K562 (cell line): ENCODE measurements at regions not wholly inside any gene's neighbourhood (a gene's known extent, or its start where the extent isn't known, plus 50 kb on each side); places are given as distances from the start of the nearest gene placed in this dataset.

Experiments used
- POLR2AphosphoS5 ChIP-seq: IDR thresholded peaks from 2 replicates; pipeline ENCODE4 v1.6.1; 2011; ENCODE audit warnings: mild to moderate bottlenecking, low read depth, low read length, moderate library complexity; ENCODE audit not compliant: control insufficient read depth, insufficient read depth
- TF ChIP-seq, protein P1 (sequence below), 2 experiments: fragments of 450-650 bp; formaldehyde crosslinking in 1 of 2; IDR thresholded peaks; 2 replicates each; pipeline versions ENCODE4 v1.4.0 to v1.6.1; 2014 to 2020; ENCODE audit warnings: mild to moderate bottlenecking in 2 of 2, borderline replicate concordance in 1 of 2, low read depth in 1 of 2
- TF ChIP-seq, protein P2 (sequence below): sonication (generic); formaldehyde crosslinking; IDR thresholded peaks from 2 replicates; pipeline ENCODE4 v1.8.1; 2023; ENCODE audit warnings: mild to moderate bottlenecking, missing genetic modification reagents, moderate library complexity
- TF ChIP-seq, protein P3 (sequence below), 2 experiments: IDR thresholded peaks in 1 of 2; conservative IDR thresholded peaks in 1 of 2; 2 replicates each; pipeline ENCODE4 v1.6.1; 2016; ENCODE audit warnings: low read depth in 2 of 2, mild to moderate bottlenecking in 1 of 2, missing compliant biosample characterization in 1 of 2, missing genetic modification characterization in 1 of 2, moderate library complexity in 1 of 2
- TF ChIP-seq, protein P4 (sequence below): fragments of 450-650 bp; IDR thresholded peaks from 2 replicates; pipeline ENCODE4 v1.6.1; 2016; ENCODE audit warnings: antibody characterized with exemption
- TF ChIP-seq, protein P5 (sequence below): fragments of 450-650 bp; IDR thresholded peaks from 2 replicates; pipeline ENCODE4 v1.7.1; 2018; ENCODE audit warnings: mild to moderate bottlenecking, low read depth; ENCODE audit not compliant: partially characterized antibody

DNA sequence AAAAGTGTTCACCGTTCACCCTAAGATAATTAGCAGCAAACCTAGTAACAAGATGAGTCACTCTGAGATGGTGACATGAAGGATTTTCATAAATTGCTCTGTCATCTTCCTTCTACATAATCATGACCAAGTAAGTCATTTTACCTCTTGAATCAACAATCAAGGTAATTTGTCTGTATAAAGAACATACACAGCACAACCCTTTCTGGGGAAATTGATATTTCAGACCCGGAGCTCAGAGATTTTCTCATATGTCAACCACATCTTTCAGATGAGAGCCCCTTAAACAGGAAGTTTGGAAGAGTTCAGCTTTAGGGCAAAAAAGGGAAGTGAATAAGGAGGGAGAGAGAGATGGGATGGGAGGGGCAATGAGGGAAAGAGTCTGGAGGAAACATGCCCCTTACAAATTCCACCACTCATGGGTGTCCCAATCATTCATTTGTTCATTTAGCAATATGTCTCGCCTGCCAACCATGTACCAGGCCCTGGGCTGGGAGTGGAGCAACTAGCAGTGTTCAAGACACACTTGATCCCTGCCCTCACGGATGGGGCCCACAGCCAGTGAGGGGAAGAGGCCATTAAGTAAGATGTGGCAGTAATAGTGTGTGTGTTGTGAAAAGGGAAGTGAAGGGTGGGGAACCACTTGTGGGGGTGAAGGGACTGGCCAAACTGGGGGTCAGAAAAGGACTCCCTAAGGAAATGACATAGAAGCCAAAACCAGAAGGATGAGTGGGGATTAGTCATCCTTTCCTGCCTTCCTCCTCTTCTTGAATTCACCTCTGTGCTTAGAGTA lies 190.9 kb downstream of the MAFB start (continued):
- TF ChIP-seq, protein P1, sequence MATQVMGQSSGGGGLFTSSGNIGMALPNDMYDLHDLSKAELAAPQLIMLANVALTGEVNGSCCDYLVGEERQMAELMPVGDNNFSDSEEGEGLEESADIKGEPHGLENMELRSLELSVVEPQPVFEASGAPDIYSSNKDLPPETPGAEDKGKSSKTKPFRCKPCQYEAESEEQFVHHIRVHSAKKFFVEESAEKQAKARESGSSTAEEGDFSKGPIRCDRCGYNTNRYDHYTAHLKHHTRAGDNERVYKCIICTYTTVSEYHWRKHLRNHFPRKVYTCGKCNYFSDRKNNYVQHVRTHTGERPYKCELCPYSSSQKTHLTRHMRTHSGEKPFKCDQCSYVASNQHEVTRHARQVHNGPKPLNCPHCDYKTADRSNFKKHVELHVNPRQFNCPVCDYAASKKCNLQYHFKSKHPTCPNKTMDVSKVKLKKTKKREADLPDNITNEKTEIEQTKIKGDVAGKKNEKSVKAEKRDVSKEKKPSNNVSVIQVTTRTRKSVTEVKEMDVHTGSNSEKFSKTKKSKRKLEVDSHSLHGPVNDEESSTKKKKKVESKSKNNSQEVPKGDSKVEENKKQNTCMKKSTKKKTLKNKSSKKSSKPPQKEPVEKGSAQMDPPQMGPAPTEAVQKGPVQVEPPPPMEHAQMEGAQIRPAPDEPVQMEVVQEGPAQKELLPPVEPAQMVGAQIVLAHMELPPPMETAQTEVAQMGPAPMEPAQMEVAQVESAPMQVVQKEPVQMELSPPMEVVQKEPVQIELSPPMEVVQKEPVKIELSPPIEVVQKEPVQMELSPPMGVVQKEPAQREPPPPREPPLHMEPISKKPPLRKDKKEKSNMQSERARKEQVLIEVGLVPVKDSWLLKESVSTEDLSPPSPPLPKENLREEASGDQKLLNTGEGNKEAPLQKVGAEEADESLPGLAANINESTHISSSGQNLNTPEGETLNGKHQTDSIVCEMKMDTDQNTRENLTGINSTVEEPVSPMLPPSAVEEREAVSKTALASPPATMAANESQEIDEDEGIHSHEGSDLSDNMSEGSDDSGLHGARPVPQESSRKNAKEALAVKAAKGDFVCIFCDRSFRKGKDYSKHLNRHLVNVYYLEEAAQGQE (IDR thresholded peaks at IDR 0.05; ENCODE audit: borderline replicate concordance), result no peak
- TF ChIP-seq, protein P1 (CRISPR knock-in tag; IDR thresholded peaks at IDR 0.05; ENCODE audit: low read depth), result no peak
- TF ChIP-seq, protein P2, sequence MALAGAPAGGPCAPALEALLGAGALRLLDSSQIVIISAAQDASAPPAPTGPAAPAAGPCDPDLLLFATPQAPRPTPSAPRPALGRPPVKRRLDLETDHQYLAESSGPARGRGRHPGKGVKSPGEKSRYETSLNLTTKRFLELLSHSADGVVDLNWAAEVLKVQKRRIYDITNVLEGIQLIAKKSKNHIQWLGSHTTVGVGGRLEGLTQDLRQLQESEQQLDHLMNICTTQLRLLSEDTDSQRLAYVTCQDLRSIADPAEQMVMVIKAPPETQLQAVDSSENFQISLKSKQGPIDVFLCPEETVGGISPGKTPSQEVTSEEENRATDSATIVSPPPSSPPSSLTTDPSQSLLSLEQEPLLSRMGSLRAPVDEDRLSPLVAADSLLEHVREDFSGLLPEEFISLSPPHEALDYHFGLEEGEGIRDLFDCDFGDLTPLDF (CRISPR knock-in tag), result no peak
- TF ChIP-seq, protein P3, sequence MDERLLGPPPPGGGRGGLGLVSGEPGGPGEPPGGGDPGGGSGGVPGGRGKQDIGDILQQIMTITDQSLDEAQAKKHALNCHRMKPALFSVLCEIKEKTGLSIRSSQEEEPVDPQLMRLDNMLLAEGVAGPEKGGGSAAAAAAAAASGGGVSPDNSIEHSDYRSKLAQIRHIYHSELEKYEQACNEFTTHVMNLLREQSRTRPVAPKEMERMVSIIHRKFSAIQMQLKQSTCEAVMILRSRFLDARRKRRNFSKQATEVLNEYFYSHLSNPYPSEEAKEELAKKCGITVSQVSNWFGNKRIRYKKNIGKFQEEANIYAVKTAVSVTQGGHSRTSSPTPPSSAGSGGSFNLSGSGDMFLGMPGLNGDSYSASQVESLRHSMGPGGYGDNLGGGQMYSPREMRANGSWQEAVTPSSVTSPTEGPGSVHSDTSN (CRISPR knock-in tag; IDR thresholded peaks at IDR 0.05; ENCODE audit: low read depth), result no peak
- TF ChIP-seq, protein P3 (tag; conservative IDR thresholded peaks at IDR 0.05; ENCODE audit: low read depth), result 0 out of 2 replicates have a peak, but pooled peaks have one; percentile 30
- TF ChIP-seq POLR2AphosphoS5, result no peak
- TF ChIP-seq, protein P4, sequence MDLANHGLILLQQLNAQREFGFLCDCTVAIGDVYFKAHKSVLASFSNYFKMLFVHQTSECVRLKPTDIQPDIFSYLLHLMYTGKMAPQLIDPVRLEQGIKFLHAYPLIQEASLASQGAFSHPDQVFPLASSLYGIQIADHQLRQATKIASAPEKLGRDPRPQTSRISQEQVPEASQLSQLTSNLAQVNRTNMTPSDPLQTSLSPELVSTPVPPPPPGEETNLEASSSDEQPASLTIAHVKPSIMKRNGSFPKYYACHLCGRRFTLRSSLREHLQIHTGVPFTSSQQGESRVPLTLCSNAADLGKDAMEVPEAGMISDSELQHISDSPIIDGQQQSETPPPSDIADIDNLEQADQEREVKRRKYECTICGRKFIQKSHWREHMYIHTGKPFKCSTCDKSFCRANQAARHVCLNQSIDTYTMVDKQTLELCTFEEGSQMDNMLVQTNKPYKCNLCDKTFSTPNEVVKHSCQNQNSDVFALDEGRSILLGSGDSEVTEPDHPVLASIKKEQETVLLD, result no peak
- TF ChIP-seq, protein P5, sequence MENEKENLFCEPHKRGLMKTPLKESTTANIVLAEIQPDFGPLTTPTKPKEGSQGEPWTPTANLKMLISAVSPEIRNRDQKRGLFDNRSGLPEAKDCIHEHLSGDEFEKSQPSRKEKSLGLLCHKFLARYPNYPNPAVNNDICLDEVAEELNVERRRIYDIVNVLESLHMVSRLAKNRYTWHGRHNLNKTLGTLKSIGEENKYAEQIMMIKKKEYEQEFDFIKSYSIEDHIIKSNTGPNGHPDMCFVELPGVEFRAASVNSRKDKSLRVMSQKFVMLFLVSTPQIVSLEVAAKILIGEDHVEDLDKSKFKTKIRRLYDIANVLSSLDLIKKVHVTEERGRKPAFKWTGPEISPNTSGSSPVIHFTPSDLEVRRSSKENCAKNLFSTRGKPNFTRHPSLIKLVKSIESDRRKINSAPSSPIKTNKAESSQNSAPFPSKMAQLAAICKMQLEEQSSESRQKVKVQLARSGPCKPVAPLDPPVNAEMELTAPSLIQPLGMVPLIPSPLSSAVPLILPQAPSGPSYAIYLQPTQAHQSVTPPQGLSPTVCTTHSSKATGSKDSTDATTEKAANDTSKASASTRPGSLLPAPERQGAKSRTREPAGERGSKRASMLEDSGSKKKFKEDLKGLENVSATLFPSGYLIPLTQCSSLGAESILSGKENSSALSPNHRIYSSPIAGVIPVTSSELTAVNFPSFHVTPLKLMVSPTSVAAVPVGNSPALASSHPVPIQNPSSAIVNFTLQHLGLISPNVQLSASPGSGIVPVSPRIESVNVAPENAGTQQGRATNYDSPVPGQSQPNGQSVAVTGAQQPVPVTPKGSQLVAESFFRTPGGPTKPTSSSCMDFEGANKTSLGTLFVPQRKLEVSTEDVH, result no peak
